Uterus (tissue), 3 donors: ENCODE measurements at regions not wholly inside any gene's neighbourhood (a gene's known extent, or its start where the extent isn't known, plus 50 kb on each side); places are given as distances from the start of the nearest gene placed in this dataset.

Source experiments
- DNase-seq, 2 donors: peaks; one replicate each; pipeline ENCODE4 v3.0.0-alpha.2; 2019 to 2020
- H3K27ac ChIP-seq, 2 donors: fragments of 200-600 bp; sonication (generic); 1 replicate in 1 of 2; 2 replicates in 1 of 2; pipeline ENCODE4 v1.5.1; 2016 to 2018
- H3K27me3 ChIP-seq, 2 donors: fragments of 200-600 bp; sonication (generic); one replicate each; pipeline ENCODE4 v1.5.1; 2018 to 2019; ENCODE audit warnings: control low read depth in 1 of 2
- H3K36me3 ChIP-seq, 2 donors: fragments of 200-600 bp; sonication (generic); one replicate each; pipeline ENCODE4 v1.5.1; 2019; ENCODE audit warnings: control low read depth in 1 of 2
- H3K4me1 ChIP-seq, 2 donors: fragments of 200-600 bp; sonication (generic); one replicate each; pipeline ENCODE4 v1.5.1; 2018 to 2019; ENCODE audit warnings: control low read depth in 1 of 2
- H3K4me3 ChIP-seq, 2 donors: fragments of 200-600 bp; sonication (generic); 1 replicate in 1 of 2; 2 replicates in 1 of 2; pipeline ENCODE4 v1.5.1; 2018 to 2019; ENCODE audit warnings: mild to moderate bottlenecking in 1 of 2
- H3K9me3 ChIP-seq, 2 donors: fragments of 200-600 bp; sonication (generic); one replicate each; pipeline ENCODE4 v1.5.1; 2019; ENCODE audit warnings: control low read depth in 1 of 2
- CTCF ChIP-seq, 4 experiments: fragments of 200-600 bp in 2 of 4; fragments of 450-650 bp in 2 of 4; sonication (generic) in 2 of 4; IDR thresholded peaks; one replicate each; pipeline ENCODE4 v1.5.1; 2016 to 2019; ENCODE audit warnings: antibody characterized with exemption in 4 of 4, mild to moderate bottlenecking in 2 of 4, moderate library complexity in 1 of 4
- POLR2A ChIP-seq, 2 donors: fragments of 450-650 bp; IDR thresholded peaks; one replicate each; pipeline ENCODE4 v1.6.1; 2016; ENCODE audit warnings: antibody characterized with exemption in 2 of 2, mild to moderate bottlenecking in 1 of 2, moderate library complexity in 1 of 2
- intact Hi-C: fragments of 100-400 bp; cut with DNase I; formaldehyde crosslinking; loops from one replicate; pipeline ENCODE4 v1.15.1; 2023; ENCODE audit warnings: low total_unique reads
- donor health status: DM: yes; HTN: yes; CAD: no.

- peak; percentile 66 to 76 for DNase-seq
- Histone ChIP-seq H3K36me3 (no peaks in the 10 kb centered on the region), H3K4me3 (peak overlapping the region; percentile 33 to 49), H3K4me1 (no peaks in the 10 kb centered on the region), H3K27me3 (no peaks in the 10 kb centered on the region), H3K9me3 (no peaks in the 10 kb centered on the region), H3K27ac (peak overlapping the region; percentile 62 to 79)
- intact Hi-C loops = no loop called here
- peak; percentile 13 to 48 (median 40) for TF ChIP-seq CTCF (IDR thresholded peaks at IDR 0.05)
- no peak for TF ChIP-seq POLR2A (IDR thresholded peaks at IDR 0.05)
These were observed 203.3 kb downstream of the OR13H1 start for GRCh38 chrX:131747173-131747572.

- Histone ChIP-seq H3K36me3 (no peaks in the 10 kb centered on the region), H3K4me1 (no peaks in the 10 kb centered on the region), H3K27me3 (no peaks in the 10 kb centered on the region), H3K27ac (peak overlapping the region; percentile 80 to 87), H3K9me3 (no peaks in the 10 kb centered on the region), H3K4me3 (peak overlapping the region; percentile 39 to 41)
- DNase-seq = peak; percentile 83 to 86
- intact Hi-C loops = no loop called here
- TF ChIP-seq CTCF (IDR thresholded peaks at IDR 0.05) = peak in 3 of 4 experiments; percentile 18 to 36 (median 25)
- no peak for TF ChIP-seq POLR2A (IDR thresholded peaks at IDR 0.05)
These were observed 208.8 kb downstream of the OR13H1 start for GRCh38 chrX:131752493-131753198.

GRCh38 chrX:131762802-131763234 is 218.9 kb downstream of the OR13H1 start:
- Histone ChIP-seq H3K36me3 (no peaks in the 10 kb centered on the region), H3K27me3 (no peaks in the 10 kb centered on the region), H3K27ac (peak overlapping the region in 1 of 2 donors; percentile 64), H3K4me1 (no peaks in the 10 kb centered on the region), H3K9me3 (no peaks in the 10 kb centered on the region), H3K4me3 (no peak overlapping the region)
- DNase-seq = peak; percentile 55 to 65
- intact Hi-C loops = no loop called here
- no peak for TF ChIP-seq POLR2A (IDR thresholded peaks at IDR 0.05)
- peak; percentile 42 to 63 (median 54) for TF ChIP-seq CTCF (IDR thresholded peaks at IDR 0.05)

- DNase-seq = peak; percentile 77 to 82
- H3K27me3 ChIP-seq = no peaks in the 10 kb centered on the region
- peak; percentile 30 to 64 (median 52) for TF ChIP-seq CTCF (IDR thresholded peaks at IDR 0.05)
- TF ChIP-seq POLR2A (IDR thresholded peaks at IDR 0.05) = no peak
- no peaks in the 10 kb centered on the region for H3K4me1 ChIP-seq
- peak overlapping the region; percentile 4 to 15 for H3K4me3 ChIP-seq
- no peaks in the 10 kb centered on the region for H3K9me3 ChIP-seq
- intact Hi-C loops = no loop called here
- H3K36me3 ChIP-seq = no peaks in the 10 kb centered on the region
- peak overlapping the region in 1 of 2 donors; percentile 64 for H3K27ac ChIP-seq
These were observed 219.8 kb downstream of the OR13H1 start for GRCh38 chrX:131763674-131764073.

GRCh38 chrX:131764216-131764615 is 220.3 kb downstream of the OR13H1 start:
- peak overlapping the region in 1 of 2 donors; percentile 64 for H3K27ac ChIP-seq
- no peak for DNase-seq
- peak overlapping the region; percentile 4 to 15 for H3K4me3 ChIP-seq
- H3K9me3 ChIP-seq = no peaks in the 10 kb centered on the region
- H3K4me1 ChIP-seq = no peaks in the 10 kb centered on the region
- no peaks in the 10 kb centered on the region for H3K36me3 ChIP-seq
- intact Hi-C loops = no loop called here
- H3K27me3 ChIP-seq = no peaks in the 10 kb centered on the region
- no peak for TF ChIP-seq POLR2A (IDR thresholded peaks at IDR 0.05)
- no peak for TF ChIP-seq CTCF (IDR thresholded peaks at IDR 0.05)
